Rectal smooth muscle tissue (tissue), 1 donor: ENCODE measurements at regions not wholly inside any gene's neighbourhood (a gene's known extent, or its start where the extent isn't known, plus 50 kb on each side); places are given as distances from the start of the nearest gene placed in this dataset.
"Not testable (repeated sequence)": the region's sequence is repeated elsewhere in the genome, so short reads cannot be mapped to it uniquely, and the experiment has no call there.

ENCODE experiments used
- H3K27ac ChIP-seq: one replicate; pipeline ENCODE4 v1.7.0; 2013; ENCODE audit warnings: low read depth, low read length, inconsistent platforms
- H3K27me3 ChIP-seq: one replicate; pipeline ENCODE4 v1.7.0; 2013; ENCODE audit warnings: low read length; ENCODE audit not compliant: control insufficient read depth, insufficient read depth
- H3K36me3 ChIP-seq: one replicate; pipeline ENCODE4 v1.7.0; 2013; ENCODE audit warnings: low read length; ENCODE audit not compliant: control insufficient read depth, insufficient read depth
- H3K4me1 ChIP-seq: one replicate; pipeline ENCODE4 v1.7.0; 2013; ENCODE audit warnings: low read length; ENCODE audit not compliant: control insufficient read depth, insufficient read depth
- H3K4me3 ChIP-seq: one replicate; pipeline ENCODE4 v1.7.0; 2013; ENCODE audit warnings: low read length
- H3K9ac ChIP-seq: one replicate; pipeline ENCODE4 v1.7.0; 2013; ENCODE audit warnings: low read length

- H3K9ac ChIP-seq: no peak overlapping the region
- no peaks in the 10 kb centered on the region for H3K4me1 ChIP-seq
- H3K27ac ChIP-seq: no peak overlapping the region
- H3K4me3 ChIP-seq: no peak overlapping the region
- no peaks in the 10 kb centered on the region for H3K27me3 ChIP-seq
- H3K36me3 ChIP-seq: no peaks in the 10 kb centered on the region
Observed at GRCh38 chr2:16235747-16236146, 295.4 kb downstream of the MYCN start.

- not testable (repeated sequence) for H3K27ac ChIP-seq
Observed at GRCh38 chr2:16235291-16235690, 294.9 kb downstream of the MYCN start.

GRCh38 chr2:16228951-16229350, 288.6 kb downstream of the MYCN start:
- Histone ChIP-seq H3K27me3 (no peaks in the 10 kb centered on the region), H3K27ac (no peak overlapping the region), H3K4me1 (no peaks in the 10 kb centered on the region), H3K36me3 (no peaks in the 10 kb centered on the region), H3K9ac (no peak overlapping the region), H3K4me3 (no peak overlapping the region)

More at GRCh38 chr2:16235291-16235690, 294.9 kb downstream of the MYCN start:
- not testable (repeated sequence) for H3K4me1 ChIP-seq, H3K9ac ChIP-seq, H3K36me3 ChIP-seq, H3K27me3 ChIP-seq, H3K4me3 ChIP-seq

GRCh38 chr2:16228471-16228870, 288.1 kb downstream of the MYCN start:
- no peak overlapping the region for H3K4me3 ChIP-seq
- H3K27ac ChIP-seq: no peak overlapping the region
- no peak overlapping the region for H3K9ac ChIP-seq
- H3K27me3 ChIP-seq: no peaks in the 10 kb centered on the region
- no peaks in the 10 kb centered on the region for H3K4me1 ChIP-seq
- H3K36me3 ChIP-seq: no peaks in the 10 kb centered on the region

GRCh38 chr2:16227811-16228462, 287.6 kb downstream of the MYCN start:
- no peak overlapping the region for H3K27ac ChIP-seq
- no peak overlapping the region for H3K4me3 ChIP-seq
- no peaks in the 10 kb centered on the region for H3K27me3 ChIP-seq
- no peaks in the 10 kb centered on the region for H3K4me1 ChIP-seq
- no peaks in the 10 kb centered on the region for H3K36me3 ChIP-seq
- H3K9ac ChIP-seq: no peak overlapping the region

GRCh38 chr2:16226943-16227664, 286.8 kb downstream of the MYCN start:
- no peak overlapping the region for H3K9ac ChIP-seq
- H3K4me1 ChIP-seq: no peaks in the 10 kb centered on the region
- H3K27ac ChIP-seq: no peak overlapping the region
- no peaks in the 10 kb centered on the region for H3K36me3 ChIP-seq
- no peaks in the 10 kb centered on the region for H3K27me3 ChIP-seq
- H3K4me3 ChIP-seq: no peak overlapping the region

GRCh38 chr2:16226381-16226780, 286.0 kb downstream of the MYCN start:
- H3K9ac ChIP-seq: no peak overlapping the region
- H3K4me1 ChIP-seq: no peaks in the 10 kb centered on the region
- no peak overlapping the region for H3K27ac ChIP-seq
- H3K4me3 ChIP-seq: no peak overlapping the region
- H3K36me3 ChIP-seq: no peaks in the 10 kb centered on the region
- H3K27me3 ChIP-seq: no peaks in the 10 kb centered on the region

GRCh38 chr2:16225545-16225944, 285.2 kb downstream of the MYCN start:
- no peaks in the 10 kb centered on the region for H3K27me3 ChIP-seq
- H3K9ac ChIP-seq: no peak overlapping the region
- no peaks in the 10 kb centered on the region for H3K4me1 ChIP-seq
- H3K36me3 ChIP-seq: no peaks in the 10 kb centered on the region
- no peak overlapping the region for H3K27ac ChIP-seq
- no peak overlapping the region for H3K4me3 ChIP-seq

- H3K27me3 ChIP-seq: no peaks in the 10 kb centered on the region
Observed at GRCh38 chr2:16225071-16225470, 284.7 kb downstream of the MYCN start.

GRCh38 chr2:16224298-16225045, 284.1 kb downstream of the MYCN start:
- no peak overlapping the region for H3K9ac ChIP-seq
- H3K36me3 ChIP-seq: no peaks in the 10 kb centered on the region
- H3K27me3 ChIP-seq: no peaks in the 10 kb centered on the region
- no peaks in the 10 kb centered on the region for H3K4me1 ChIP-seq
- no peak overlapping the region for H3K4me3 ChIP-seq
- no peak overlapping the region for H3K27ac ChIP-seq

More at GRCh38 chr2:16225071-16225470, 284.7 kb downstream of the MYCN start:
- no peak overlapping the region for H3K27ac ChIP-seq
- no peak overlapping the region for H3K4me3 ChIP-seq
- no peaks in the 10 kb centered on the region for H3K36me3 ChIP-seq
- no peak overlapping the region for H3K9ac ChIP-seq
- no peaks in the 10 kb centered on the region for H3K4me1 ChIP-seq

- Histone ChIP-seq H3K27ac (no peak overlapping the region), H3K4me3 (no peak overlapping the region), H3K36me3 (no peaks in the 10 kb centered on the region), H3K27me3 (no peaks in the 10 kb centered on the region), H3K9ac (no peak overlapping the region), H3K4me1 (no peaks in the 10 kb centered on the region)
Observed at GRCh38 chr2:16223841-16224177, 283.5 kb downstream of the MYCN start.

- no peak overlapping the region for H3K27ac ChIP-seq
- H3K36me3 ChIP-seq: no peaks in the 10 kb centered on the region
- no peak overlapping the region for H3K4me3 ChIP-seq
- H3K4me1 ChIP-seq: no peaks in the 10 kb centered on the region
- no peak overlapping the region for H3K9ac ChIP-seq
- H3K27me3 ChIP-seq: no peaks in the 10 kb centered on the region
Observed at GRCh38 chr2:16223161-16223840, 283.0 kb downstream of the MYCN start.
